ENCODE measurements at regions not wholly inside any gene's neighbourhood (a gene's known extent, or its start where the extent isn't known, plus 50 kb on each side); places are given as distances from the start of the nearest gene placed in this dataset.

GRCh38 chr2:425947-426346 lies 138.1 kb upstream of the ALKAL2 start:
- no peak for DNase-seq (ENCODE audit: low spot score)

DNA sequence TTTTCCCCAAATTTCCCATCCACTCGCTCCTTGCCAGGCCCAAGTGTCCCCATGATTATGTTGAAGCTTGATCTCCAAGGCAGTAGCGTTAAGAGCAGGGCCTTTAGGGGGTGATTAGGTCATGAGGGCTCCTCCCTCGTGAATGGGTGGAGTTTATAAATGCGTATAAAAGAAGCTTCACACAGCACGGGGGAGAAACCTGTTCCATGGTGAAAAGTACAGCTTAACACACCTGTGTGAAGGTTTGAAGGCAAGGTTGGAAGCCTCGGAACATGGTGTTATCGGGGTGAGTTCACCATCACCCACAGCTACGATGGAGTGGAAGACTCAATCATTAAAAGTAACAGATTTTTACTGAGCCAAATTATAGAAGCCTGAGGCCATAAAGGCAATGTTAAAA lies 137.4 kb upstream of the ALKAL2 start:
- no peak for DNase-seq (ENCODE audit: low spot score)

GRCh38 chr2:424306-425171 lies 136.6 kb upstream of the ALKAL2 start:
- DNase-seq (ENCODE audit: low spot score): no peak

DNA sequence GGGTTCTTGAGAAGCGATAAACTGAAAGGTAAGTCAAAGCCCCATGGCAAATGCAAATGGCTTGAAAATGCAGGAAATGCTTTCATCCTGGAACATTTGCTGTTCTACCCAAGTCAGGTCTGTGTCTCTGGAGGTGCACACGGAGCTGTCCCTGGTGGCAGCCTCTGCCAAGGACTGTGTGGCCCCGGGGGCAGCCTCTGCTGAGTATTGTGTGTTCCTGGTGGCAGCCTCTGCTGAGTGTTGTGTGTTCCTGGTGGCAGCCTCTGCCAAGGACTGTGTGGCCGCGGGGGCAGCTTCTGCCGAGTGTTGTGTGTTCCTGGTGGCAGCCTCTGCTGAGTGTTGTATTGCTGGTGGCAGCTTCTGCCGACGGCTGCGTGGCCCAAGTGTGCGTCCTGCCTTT lies 135.6 kb upstream of the ALKAL2 start:
- DNase-seq (ENCODE audit: low spot score): no peak

- no peak for DNase-seq (ENCODE audit: low spot score)
Measured at GRCh38 chr2:422676-423435, 135.0 kb upstream of the ALKAL2 start.

DNA sequence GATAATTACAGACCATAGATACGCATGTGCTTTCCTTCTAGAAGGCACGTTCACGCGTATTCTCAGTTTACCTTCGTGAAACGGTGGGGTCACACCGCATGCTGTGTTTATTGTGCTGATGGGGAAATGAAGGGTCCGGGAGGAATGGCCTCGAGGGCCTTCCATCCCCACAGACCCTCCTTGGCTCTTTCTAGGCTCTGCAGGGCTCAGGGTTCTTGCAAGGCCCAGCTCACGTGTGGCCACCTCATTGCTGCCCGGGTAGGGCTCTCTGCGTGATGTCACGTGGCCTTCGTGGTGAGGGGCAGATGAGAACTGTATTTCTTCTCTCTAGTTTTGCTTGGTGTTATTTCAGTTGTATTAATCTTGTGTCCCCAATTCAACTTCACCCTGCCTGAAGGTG lies 133.5 kb upstream of the ALKAL2 start:
- DNase-seq (ENCODE audit: low spot score): no peak

GRCh38 chr2:419687-420317 lies 131.9 kb upstream of the ALKAL2 start:
- no peak for DNase-seq (ENCODE audit: low spot score)

- no peak for DNase-seq (ENCODE audit: low spot score)
Measured at GRCh38 chr2:417662-418061, 129.8 kb upstream of the ALKAL2 start.

GRCh38 chr2:417006-417405 lies 129.1 kb upstream of the ALKAL2 start:
- DNase-seq (ENCODE audit: low spot score): no peak

DNA sequence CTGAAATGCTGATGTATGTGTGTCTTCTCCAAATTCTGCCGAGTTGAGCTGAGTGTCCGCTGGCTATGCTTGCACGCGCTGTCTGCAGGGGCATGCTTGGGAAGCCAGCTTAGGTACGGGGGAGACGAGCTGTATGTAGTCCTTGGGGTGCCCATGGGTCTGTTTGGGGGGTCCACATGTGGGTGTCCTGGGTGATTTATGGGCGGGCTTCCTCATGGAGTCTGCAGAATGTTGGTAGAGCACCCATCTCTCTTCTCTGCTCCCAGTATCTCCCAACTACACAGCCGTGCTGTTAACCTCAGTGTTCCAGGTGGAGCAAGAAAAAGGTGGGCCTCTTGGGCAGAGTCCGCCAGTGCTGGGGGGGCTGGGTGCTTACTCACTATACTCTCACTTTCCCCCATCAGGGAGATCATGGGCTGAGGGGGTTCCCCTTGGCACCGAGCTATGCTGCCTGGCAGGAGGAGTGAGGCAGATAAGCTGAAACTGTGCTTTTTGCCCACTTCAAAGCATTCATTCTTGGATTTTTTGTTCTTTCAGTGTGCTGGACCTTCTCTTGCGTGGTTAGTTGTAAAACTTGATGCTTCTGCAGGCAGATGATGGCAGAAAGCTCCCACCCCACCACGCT lies 128.2 kb upstream of the ALKAL2 start:
- no peak for DNase-seq (ENCODE audit: low spot score)

- no peak for DNase-seq (ENCODE audit: low spot score)
Measured at GRCh38 chr2:409523-409922, 121.6 kb upstream of the ALKAL2 start.

DNA sequence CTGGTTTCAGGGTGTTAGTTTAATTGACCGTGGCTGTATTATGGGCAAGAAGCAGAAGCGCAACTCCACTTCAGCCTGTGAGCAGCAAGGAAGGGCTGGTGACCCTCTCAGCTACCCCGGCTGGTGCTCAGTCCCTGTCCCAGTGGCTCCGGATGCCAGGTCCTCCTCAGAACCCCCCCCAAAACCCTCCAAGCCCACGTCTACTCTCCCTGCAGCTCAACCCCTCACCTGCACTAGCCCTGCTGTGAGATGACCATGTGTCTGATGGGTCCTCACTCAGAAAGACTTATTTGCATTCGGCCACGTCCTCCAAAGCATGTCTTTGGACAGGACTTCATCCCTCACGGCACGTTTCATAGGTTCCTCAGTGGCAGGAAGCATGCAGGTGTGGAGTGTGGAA lies 119.7 kb upstream of the ALKAL2 start:
- no peak for DNase-seq (ENCODE audit: low spot score)

GRCh38 chr2:406876-407275 lies 119.0 kb upstream of the ALKAL2 start:
- no peak for DNase-seq (ENCODE audit: low spot score)

GRCh38 chr2:406231-406630 lies 118.3 kb upstream of the ALKAL2 start:
- no peak for DNase-seq (ENCODE audit: low spot score)

DNA sequence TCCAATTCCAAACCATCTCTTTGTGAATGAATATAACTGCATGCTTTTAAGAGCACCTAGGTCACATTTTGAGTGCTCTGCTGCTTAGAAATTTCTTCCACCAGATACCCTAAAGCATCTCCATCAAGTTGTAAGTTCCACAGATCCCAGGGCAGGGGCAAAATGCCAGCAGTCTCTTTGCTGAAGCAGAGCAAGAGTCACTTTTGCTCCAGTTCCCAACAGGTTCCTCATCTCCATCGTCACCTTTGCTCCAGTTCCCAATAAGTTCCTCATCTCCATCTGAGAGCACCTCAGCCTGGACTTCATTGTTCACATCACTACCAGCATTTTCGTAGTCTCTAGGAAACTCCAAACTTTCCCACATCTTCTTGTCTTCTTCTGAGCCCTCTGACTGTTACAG lies 116.7 kb upstream of the ALKAL2 start:
- no peak for DNase-seq (ENCODE audit: low spot score)

- DNase-seq (ENCODE audit: low spot score): no peak
Measured at GRCh38 chr2:403682-404081, 115.8 kb upstream of the ALKAL2 start.

- no peak for DNase-seq (ENCODE audit: low spot score)
Measured at GRCh38 chr2:402721-403120, 114.8 kb upstream of the ALKAL2 start.

DNA sequence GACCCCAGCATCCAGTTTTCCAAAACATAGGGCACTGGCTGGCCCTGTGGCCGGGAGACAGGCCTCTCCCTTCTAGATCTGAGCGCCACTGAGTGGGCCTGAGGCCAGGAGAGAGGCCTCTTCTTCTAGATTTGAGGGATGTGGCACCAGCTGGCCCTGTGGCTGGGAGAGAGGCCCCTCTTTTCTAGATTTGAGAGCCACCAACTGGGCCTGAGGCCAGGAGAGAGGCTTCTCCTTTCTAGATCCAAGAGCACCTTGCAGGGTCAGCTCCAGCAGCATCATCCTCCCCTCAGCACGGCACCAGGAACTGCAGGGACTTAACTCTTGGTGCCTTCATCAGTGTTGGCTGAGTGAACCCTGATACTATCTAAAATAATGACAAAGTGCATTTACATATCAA lies 114.3 kb upstream of the ALKAL2 start:
- DNase-seq (ENCODE audit: low spot score): no peak

- no peak for DNase-seq (ENCODE audit: low spot score)
Measured at GRCh38 chr2:401019-401679, 113.3 kb upstream of the ALKAL2 start.

DNA sequence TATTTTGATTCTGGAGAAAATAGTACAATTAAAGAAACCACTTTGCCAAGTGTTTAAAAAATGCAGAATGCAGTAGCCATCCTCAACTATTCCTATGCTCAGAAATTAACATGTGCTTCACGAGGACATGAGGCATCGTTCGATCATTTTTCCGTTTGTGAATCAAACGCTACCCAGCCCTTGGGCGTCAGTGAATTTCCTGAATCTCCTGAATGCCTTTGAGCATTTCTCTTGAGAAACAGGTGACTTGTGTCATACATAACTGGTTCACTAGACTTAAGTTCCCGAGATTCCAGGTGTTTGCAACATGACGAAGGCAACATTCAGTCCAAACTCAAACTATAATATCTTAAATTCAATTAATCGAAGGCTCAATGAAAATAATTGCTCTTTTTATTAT lies 110.0 kb upstream of the ALKAL2 start:
- DNase-seq (ENCODE audit: low spot score): no peak

DNA sequence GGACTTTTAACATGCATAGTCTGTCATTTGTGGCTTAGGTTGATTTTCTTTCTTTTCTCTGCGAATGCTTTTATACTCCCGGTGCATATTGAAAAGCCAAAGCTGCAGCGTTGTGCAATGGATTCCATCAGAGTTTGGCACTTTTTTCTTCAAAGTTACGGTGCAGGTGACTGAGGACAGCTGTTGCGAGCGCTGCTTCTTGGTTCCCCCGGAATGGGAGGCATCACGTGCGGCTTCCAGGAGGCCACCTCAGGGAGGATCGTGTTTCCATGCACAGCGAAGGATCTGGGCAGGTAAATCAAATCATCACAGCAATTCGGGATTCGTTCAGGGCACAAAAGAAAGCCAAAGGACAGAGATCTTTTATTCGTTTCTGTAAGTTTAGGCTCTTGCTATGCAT lies 109.6 kb upstream of the ALKAL2 start:
- DNase-seq (ENCODE audit: low spot score): no peak

DNA sequence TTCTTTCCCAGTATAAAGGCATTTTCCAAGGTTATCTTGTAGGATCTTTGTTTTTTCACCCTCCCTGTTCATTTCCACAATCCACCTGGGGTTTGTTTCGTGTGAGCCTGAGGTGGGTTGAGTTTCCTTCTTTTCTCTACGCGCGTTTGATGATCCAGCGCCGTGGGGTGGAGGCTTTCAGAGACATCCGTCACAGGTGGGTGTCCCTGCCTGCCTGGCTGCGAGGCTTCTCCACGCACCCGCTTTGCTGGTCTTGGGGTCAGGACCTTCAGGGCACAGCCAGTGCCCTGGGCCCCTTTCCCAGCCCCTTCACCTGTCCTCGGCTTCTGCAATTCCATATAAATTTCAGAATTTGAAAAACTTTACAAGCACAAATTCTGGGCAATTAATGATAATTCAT lies 109.0 kb upstream of the ALKAL2 start:
- DNase-seq (ENCODE audit: low spot score): no peak
